ENCODE measurements at regions not wholly inside any gene's neighbourhood (a gene's known extent, or its start where the extent isn't known, plus 50 kb on each side); places are given as distances from the start of the nearest gene placed in this dataset.

DNA sequence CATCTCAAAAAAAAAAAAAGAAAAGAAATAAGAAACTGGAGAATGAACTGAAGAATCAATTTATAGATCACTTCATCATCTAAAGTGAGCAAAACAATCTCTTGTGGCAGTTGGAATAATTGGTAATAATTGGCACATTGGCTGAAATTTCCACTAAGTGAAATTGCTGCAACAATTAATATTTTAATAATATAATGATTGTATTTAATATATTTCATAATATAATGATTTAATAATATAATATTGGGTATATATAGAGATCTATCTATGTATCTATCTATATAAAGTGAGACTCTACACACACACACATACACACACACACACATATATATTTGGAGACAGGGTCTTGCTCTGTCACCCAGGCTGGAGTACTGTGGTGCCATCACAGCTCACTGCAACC is 81.2 kb upstream of the PRICKLE1 start:
- DNase-seq (ENCODE audit: low read depth): no peak

DNA sequence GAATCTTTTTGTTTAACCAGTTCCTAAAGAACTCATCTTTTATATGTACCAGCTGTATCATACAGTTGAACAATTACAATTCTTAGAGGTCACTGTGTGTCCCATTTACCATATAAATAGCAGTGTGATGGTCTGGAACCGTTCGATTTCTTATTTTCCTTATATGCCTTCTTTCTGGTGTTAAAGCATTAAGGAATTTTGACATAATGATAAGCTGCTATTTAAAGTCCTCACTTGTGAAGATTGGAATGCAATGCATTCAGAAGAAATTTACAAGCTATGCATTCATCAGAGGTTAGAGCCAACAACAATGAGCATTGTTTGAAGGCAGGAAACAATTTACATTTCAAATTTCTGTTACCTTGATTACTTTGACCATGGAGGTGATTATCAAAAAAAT is 80.0 kb upstream of the PRICKLE1 start:
- DNase-seq (ENCODE audit: low read depth): no peak

DNA sequence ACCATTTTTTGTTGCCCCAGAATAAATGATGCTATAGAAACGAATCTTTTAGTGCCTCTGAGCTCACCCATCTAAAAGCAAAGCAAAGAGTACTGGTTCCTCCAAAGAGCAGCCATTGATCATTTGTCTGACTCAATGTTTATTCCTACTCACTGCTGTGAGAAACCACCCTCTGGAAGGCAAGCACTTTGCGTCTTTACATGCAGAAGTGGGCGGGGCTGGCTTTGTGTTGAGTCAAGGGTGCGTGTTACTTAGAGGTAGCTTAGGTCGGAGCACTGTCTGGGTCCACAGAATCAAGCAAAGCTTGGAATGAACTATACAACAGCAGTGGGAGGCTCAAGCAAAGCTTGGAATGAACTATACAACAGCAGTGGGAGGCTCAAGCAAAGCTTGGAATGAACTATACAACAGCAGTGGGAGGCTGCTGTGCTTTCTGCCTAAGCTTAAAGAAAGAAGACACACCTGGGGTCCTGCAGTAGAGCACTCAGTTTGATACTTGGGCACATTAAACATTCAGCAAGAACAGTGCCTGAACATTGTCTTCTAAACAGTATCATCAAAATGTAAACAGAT is 77.2 kb upstream of the PRICKLE1 start:
- no peak for DNase-seq (ENCODE audit: low read depth)

DNA sequence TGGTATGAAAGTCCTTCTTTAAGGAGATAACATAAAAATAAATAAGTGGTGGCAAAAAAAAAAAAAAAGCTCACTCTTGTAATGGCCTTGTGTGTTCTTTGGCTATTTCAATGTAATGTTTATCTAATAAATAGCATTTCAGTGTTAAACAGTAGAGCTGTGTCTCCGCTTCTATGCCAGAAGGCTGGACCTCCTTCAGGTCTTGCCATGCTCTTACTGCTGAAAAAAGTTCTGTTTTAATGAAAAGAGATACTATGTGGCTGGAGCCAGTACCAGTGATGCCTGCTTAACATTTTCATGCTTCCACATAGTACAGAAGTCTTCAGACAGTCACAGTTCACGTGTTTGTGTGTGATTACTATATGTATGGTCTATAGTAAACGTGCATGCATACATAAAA is 74.1 kb upstream of the PRICKLE1 start:
- DNase-seq (ENCODE audit: low read depth): no peak

DNA sequence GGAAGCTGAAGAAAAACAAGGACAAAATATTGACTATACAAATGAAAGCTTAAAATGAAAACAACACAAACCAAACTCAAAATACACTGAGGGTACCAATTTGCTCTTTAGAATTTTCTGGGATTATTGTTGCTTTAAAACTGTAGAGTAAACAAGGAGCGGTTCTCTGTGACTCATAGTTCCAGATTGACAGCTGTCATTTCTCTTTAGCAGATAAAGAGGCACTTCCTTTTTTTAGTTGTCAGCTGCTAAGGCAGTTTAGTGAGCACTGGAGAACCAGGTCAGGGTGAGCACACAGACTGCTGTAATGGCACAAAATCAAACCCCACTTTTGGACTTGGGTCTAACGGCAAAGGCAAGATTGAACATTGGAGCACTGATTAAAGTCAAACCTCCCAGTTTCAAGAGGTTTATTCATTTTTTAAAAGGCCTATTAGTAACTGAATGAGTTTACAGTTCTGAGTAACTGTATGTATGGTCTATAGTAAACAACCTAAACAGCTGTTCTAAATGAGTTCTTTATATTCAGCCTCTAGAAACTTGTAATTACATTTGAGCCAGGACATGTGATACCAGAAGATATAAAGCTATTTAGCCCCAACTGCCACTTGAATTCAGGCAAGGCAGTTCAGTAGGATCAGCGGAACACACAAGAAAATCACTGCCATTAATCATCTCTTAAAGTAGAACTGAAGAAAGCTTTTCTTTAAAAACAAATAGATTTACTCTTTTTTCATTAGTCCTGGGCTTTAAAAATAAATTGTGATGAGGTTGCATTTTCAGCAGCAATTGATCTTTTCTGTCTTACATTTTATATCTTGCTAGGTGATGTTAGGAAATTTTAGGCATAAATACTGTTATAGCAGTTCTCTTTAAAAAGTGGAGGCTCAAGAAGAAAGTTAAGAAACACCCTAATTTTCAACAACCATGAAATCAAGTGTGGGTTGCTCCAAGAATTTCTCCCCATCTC is 71.7 kb upstream of the PRICKLE1 start:
- no peak for DNase-seq (ENCODE audit: low read depth)

DNA sequence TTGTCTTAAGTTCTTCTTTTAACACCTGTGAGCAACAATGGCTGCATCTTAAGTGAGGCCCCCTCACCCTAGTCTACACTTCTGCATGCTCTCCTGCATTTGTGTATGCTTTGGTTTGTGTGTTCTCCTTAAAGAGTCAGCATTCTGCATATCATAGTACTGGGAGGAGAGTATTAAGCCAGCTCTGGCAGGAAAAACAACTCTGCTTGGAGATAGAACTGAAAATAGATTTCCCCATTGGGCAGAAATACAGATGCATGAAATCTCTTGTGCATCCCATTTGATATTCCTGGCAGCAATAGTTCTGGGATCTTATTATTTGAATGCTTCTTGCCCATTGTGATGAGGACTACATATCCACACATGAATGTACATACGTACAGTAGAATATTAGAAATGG is 70.6 kb upstream of the PRICKLE1 start:
- no peak for DNase-seq (ENCODE audit: low read depth)

DNA sequence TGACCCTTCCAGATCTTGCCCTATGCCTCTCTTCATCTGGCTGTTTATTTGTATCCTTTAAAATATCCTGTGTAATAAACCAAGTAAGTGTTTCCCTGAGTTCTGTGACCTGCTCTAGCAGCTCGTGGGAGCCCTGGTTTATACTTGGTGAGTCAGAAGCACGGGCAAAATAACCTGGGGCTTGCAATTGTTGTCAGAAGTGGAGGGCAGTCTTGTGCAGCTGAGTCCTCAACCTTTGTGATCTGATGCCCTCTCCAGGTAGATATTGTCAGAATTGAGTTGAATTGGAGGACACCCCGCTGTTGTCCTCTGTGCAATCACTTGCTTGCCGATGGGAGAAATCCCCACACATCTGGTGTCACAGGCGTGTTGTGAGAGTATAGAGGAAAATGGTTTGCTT is 62.5 kb upstream of the PRICKLE1 start:
- no peak for DNase-seq (ENCODE audit: low read depth)

DNA sequence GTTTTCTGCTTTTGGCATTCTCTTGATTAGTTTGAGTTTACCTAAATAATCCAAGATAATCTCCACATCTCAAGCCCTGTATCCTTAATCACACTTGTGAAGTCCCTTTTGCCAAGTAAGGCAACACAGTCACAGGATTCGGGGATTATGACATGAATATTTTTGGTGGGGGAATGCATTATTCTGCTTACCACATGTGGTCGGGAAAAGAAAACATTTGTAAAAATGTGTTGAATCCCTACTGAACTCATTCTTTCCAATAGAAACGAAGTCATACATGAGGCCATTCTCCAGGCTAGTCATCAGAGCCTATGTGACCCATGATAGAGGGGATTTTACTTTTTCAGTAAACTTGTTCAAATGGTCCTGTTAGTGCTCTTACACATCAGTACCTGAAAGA is 58.5 kb upstream of the PRICKLE1 start:
- no peak for DNase-seq (ENCODE audit: low read depth)

DNA sequence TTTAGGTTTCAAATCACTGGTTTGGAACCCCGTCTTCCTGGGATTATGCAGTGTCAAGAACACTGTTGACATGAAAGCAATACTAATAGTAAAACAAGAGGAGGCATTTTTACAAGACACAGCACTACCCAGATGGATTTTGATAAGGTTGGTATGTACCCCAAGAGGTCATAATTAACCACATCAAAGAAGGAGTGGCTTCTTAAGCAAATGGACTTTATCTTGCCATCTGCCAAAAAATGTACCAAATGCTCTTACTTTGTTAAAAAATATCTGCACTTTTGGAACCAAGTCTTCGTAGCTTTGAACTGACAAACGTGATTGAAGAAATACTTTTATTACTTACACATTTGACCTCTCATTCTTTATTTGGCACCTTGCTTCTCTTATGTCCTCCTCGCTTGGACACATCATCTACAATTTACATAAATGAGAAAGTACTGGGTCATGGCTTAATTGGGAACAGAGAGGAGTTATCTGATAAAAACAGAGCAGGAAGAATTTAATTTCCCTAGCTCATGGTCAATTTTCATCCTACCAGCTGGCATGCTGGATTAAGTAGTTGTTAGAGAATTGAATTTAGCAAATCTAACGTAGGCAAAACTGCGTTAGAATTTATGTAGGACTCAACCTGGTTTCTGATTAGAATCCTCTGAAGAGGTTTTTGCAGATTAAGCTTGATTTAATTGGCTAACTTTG is 54.5 kb upstream of the PRICKLE1 start:
- peak; percentile 17 for DNase-seq (ENCODE audit: low read depth)

DNA sequence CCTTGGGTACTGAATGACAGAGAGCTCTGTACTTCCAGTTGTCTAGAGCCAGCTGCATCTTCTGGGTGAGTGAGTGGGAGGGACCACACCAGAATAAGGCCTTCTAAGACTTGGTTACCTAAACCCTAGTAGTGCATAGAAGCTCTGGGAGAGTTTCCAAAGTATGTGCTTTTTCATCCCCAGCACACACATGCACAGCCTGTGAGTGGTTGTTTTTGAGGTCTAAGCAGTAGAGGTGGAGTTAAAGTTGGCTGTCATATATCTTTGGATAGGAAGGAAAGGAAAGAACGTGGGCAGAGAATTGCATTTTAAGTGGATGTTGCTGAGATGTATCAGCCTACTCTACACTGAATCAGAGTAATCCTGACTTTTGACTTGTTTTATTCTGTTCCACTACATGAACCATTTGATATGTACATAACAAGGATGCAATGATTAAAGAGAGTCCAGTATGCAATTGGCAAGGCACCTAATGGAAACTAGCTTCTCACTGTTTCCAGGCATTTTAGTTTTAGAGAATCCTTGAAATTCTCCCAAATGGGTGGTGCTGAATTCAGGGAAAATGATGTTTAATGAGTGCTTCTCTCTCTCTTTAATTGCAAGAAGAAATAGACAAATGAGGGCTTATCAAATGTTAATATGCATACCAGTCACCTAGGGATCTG is 51.8 kb upstream of the PRICKLE1 start:
- DNase-seq (ENCODE audit: low read depth): no peak

DNA sequence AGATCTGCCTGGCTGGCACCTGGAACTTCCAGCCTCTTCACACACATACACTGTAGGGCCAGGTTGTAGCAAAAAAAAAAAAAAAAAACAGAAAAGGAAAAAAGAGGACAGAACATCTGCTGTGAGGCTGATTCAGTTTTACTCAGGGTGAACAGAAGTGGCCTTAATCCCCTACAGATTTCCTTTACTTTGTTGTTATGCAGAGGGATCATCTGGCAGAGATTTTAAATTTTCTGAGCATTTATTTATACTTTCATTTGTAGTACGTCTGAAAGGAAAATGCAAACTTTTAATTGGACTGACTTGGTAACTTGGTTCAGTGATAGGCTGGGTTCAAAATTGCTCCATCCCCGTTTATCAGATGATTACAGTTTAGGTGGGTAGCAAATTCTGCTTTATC is 50.8 kb upstream of the PRICKLE1 start:
- no peak for DNase-seq (ENCODE audit: low read depth)

DNA sequence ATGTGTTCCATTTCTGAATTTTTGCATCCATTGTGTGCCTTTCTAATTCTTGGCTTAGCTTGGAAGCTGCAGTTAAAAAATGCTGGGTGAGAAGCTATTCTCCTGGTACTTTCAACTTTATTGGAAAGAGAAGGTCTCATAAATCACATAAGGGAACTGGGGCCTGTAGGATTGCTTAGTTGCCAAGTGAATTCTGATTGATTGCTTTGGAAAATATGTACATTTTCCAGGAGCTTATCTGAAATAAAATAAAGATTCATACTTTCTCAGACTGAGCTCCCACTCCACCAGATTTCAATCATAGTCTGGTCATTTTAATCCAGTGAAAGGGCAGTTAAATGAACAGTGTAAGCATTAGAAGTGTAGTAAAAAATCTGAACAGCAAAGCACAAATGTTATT is 50.0 kb upstream of the PRICKLE1 start:
- DNase-seq (ENCODE audit: low read depth): no peak
